WTC11 (cell line): ENCODE measurements at regions not wholly inside any gene's neighbourhood (a gene's known extent, or its start where the extent isn't known, plus 50 kb on each side); places are given as distances from the start of the nearest gene placed in this dataset.
A peak's percentile ranks its signal among the peaks of the same experiment; 100 is the strongest.

Experiments used
- ATAC-seq: fragments of 200-7000 bp; cut with Tn5 transposase; 2 replicates; pipeline ENCODE4 v1.10.0; 2021; ENCODE audit warnings: mild to moderate bottlenecking, moderate library complexity
- CTCF ChIA-PET: fragments of 300-600 bp; sonication (Branson Sonifier 250); formaldehyde crosslinking; loops from one replicate; lab custom pipeline; 2021; ENCODE audit warnings: antibody characterized with exemption; lab: Charles Lee
- POLR2A ChIA-PET: fragments of 350-600 bp; sonication (Branson Sonifier 250); formaldehyde crosslinking; loops from one replicate; lab custom pipeline; 2021; ENCODE audit warnings: antibody characterized with exemption; lab: Charles Lee
- DNase-seq: peaks from one replicate; pipeline ENCODE4 v3.0.0; 2021; ENCODE audit warnings: low spot score
- H3K27ac Mint-ChIP-seq: 2 replicates; pipeline ENCODE4 v1.8.0; 2021; ENCODE audit warnings: mixed read lengths
- H3K27me3 Mint-ChIP-seq: 2 replicates; pipeline ENCODE4 v1.8.0; 2021; ENCODE audit warnings: low read depth, mild to moderate bottlenecking, moderate library complexity, mixed read lengths
- H3K36me3 Mint-ChIP-seq: 2 replicates; pipeline ENCODE4 v1.8.0; 2021; ENCODE audit warnings: mixed read lengths
- H3K4me1 Mint-ChIP-seq: 2 replicates; pipeline ENCODE4 v1.8.0; 2022; ENCODE audit warnings: mixed read lengths
- H3K4me3 Mint-ChIP-seq: 2 replicates; pipeline ENCODE4 v1.8.0; 2021; ENCODE audit warnings: mild to moderate bottlenecking, moderate library complexity, mixed read lengths
- H3K9me3 Mint-ChIP-seq: 2 replicates; pipeline ENCODE4 v1.8.0; 2021; ENCODE audit warnings: mixed read lengths
- CREB1 ChIP-seq: sonication (generic); formaldehyde crosslinking; IDR thresholded peaks from 2 replicates; pipeline ENCODE4 v1.8.0; 2023; ENCODE audit warnings: mild to moderate bottlenecking, missing genetic modification reagents
- GTF2I ChIP-seq: fragments of 250-450 bp; sonication (Bioruptor Pico); conservative IDR thresholded peaks from 2 replicates; pipeline ENCODE4 v1.4.0; 2021; ENCODE audit warnings: mild to moderate bottlenecking
- JAZF1 ChIP-seq: fragments of 250-450 bp; sonication (Bioruptor Pico); IDR thresholded peaks from 2 replicates; pipeline ENCODE4 v1.9.0; 2021; ENCODE audit warnings: moderate library complexity, mild to moderate bottlenecking, inconsistent platforms
- NFATC4 ChIP-seq: fragments of 250-450 bp; sonication (Bioruptor Pico); IDR thresholded peaks from 2 replicates; pipeline ENCODE4 v1.9.0; 2021; ENCODE audit warnings: mild to moderate bottlenecking
- NFYB ChIP-seq: sonication (generic); formaldehyde crosslinking; conservative IDR thresholded peaks from 2 replicates; pipeline ENCODE4 v1.8.0; 2022; ENCODE audit warnings: low read depth, missing genetic modification reagents
- RORB ChIP-seq: fragments of 250-450 bp; sonication (Bioruptor Pico); IDR thresholded peaks from 2 replicates; pipeline ENCODE4 v1.9.0; 2021; ENCODE audit warnings: mild to moderate bottlenecking
- SMAD4 ChIP-seq: sonication (generic); formaldehyde crosslinking; IDR thresholded peaks from 2 replicates; pipeline ENCODE4 v1.8.0; 2022; ENCODE audit warnings: mild to moderate bottlenecking, missing genetic modification reagents
- SP1 ChIP-seq: sonication (generic); formaldehyde crosslinking; conservative IDR thresholded peaks from 2 replicates; pipeline ENCODE4 v1.8.1; 2022; ENCODE audit warnings: missing genetic modification reagents
- TEAD1 ChIP-seq: sonication (generic); formaldehyde crosslinking; IDR thresholded peaks from 2 replicates; pipeline ENCODE4 v1.8.0; 2022; ENCODE audit warnings: mild to moderate bottlenecking, missing genetic modification reagents
- ZNF138 ChIP-seq: sonication (generic); formaldehyde crosslinking; conservative IDR thresholded peaks from 2 replicates; pipeline ENCODE4 v1.8.1; 2022; ENCODE audit warnings: mild to moderate bottlenecking, moderate library complexity, missing genetic modification reagents
- ZNF219 ChIP-seq: sonication (generic); formaldehyde crosslinking; IDR thresholded peaks from 2 replicates; pipeline ENCODE4 v1.8.0; 2023; ENCODE audit warnings: missing genetic modification reagents, mild to moderate bottlenecking, borderline replicate concordance
- ZNF317 ChIP-seq: sonication (generic); formaldehyde crosslinking; IDR thresholded peaks from 2 replicates; pipeline ENCODE4 v1.8.1; 2023; ENCODE audit warnings: low read depth, mild to moderate bottlenecking, moderate library complexity, missing genetic modification reagents, borderline replicate concordance
- ZNF416 ChIP-seq: fragments of 250-450 bp; sonication (Bioruptor Pico); IDR thresholded peaks from 2 replicates; pipeline ENCODE4 v1.9.0; 2021; ENCODE audit warnings: mild to moderate bottlenecking, inconsistent platforms
- TF ChIP-seq, protein P1 (sequence below): sonication (generic); formaldehyde crosslinking; IDR thresholded peaks from 2 replicates; pipeline ENCODE4 v1.8.0; 2022; ENCODE audit warnings: missing genetic modification reagents
- TF ChIP-seq, protein P2 (sequence below): sonication (generic); formaldehyde crosslinking; IDR thresholded peaks from 2 replicates; pipeline ENCODE4 v1.8.1; 2022; ENCODE audit warnings: mild to moderate bottlenecking, missing genetic modification reagents, moderate library complexity, borderline replicate concordance
- TF ChIP-seq, protein P3 (sequence below): fragments of 250-450 bp; sonication (Bioruptor Pico); IDR thresholded peaks from 2 replicates; pipeline ENCODE4 v1.9.0; 2021; ENCODE audit warnings: mild to moderate bottlenecking, borderline replicate concordance
- TF ChIP-seq, protein P4 (sequence below): sonication (generic); formaldehyde crosslinking; IDR thresholded peaks from 2 replicates; pipeline ENCODE4 v1.8.1; 2022; ENCODE audit warnings: missing genetic modification reagents, borderline replicate concordance
- TF ChIP-seq, protein P5 (sequence below): sonication (generic); formaldehyde crosslinking; IDR thresholded peaks from 2 replicates; pipeline ENCODE4 v1.8.0; 2022; ENCODE audit warnings: mild to moderate bottlenecking, missing genetic modification reagents

DNA sequence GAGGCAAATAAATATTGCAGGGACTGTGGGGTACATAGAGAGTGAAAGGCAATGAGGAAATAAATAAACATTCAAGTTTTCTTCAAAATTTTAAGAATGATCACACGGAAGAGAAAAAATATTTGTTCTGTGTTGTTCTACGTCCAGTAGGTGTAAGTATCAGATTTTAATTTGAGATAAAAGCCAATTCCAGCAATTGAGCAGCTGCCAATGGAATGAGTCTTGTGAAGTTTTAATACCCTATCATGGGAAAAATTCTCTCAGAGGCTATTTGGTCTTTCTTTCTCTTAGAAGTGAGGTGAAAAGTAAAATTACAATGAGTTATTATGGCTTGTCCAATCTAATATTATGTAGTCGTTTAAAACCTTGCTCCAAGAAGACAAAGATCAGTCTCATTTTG, 195.7 kb upstream of the CITED2 start (continued):
- TF ChIP-seq ZNF416 (CRISPR knock-in tag), result no peak
- TF ChIP-seq ZNF219 (CRISPR knock-in tag), result no peak
- TF ChIP-seq NFATC4 (CRISPR knock-in tag), result no peak
- TF ChIP-seq, protein P1, sequence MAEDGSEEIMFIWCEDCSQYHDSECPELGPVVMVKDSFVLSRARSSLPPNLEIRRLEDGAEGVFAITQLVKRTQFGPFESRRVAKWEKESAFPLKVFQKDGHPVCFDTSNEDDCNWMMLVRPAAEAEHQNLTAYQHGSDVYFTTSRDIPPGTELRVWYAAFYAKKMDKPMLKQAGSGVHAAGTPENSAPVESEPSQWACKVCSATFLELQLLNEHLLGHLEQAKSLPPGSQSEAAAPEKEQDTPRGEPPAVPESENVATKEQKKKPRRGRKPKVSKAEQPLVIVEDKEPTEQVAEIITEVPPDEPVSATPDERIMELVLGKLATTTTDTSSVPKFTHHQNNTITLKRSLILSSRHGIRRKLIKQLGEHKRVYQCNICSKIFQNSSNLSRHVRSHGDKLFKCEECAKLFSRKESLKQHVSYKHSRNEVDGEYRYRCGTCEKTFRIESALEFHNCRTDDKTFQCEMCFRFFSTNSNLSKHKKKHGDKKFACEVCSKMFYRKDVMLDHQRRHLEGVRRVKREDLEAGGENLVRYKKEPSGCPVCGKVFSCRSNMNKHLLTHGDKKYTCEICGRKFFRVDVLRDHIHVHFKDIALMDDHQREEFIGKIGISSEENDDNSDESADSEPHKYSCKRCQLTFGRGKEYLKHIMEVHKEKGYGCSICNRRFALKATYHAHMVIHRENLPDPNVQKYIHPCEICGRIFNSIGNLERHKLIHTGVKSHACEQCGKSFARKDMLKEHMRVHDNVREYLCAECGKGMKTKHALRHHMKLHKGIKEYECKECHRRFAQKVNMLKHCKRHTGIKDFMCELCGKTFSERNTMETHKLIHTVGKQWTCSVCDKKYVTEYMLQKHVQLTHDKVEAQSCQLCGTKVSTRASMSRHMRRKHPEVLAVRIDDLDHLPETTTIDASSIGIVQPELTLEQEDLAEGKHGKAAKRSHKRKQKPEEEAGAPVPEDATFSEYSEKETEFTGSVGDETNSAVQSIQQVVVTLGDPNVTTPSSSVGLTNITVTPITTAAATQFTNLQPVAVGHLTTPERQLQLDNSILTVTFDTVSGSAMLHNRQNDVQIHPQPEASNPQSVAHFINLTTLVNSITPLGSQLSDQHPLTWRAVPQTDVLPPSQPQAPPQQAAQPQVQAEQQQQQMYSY (CRISPR knock-in tag), result no peak
- TF ChIP-seq, all 79 proteins: peak for 0

DNA sequence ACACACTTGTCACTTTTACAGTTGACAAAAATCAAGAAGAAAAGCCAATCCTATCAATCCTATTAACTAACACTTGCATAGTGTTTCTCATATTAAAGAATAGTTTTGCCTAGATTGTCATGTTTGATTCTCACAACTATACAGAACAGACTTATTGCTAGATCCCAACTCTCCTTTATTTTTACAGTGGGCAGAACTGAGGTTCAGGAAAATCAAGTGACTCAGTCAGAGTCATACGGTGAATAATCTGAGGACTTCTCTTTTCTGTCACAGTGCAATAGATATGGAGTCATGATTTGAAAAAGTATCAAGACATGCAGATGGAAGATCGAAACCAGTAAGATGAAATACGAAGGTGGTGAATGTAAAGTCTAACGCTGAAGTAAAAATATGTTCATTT, 195.1 kb upstream of the CITED2 start:
- H3K4me1 Mint-ChIP-seq, result 0 out of 2 replicates have a peak, but pooled peaks cover 3% of the 10 kb centered on the region
- DNase-seq (no peak), ATAC-seq (no peak)
- TF ChIP-seq, protein P2, sequence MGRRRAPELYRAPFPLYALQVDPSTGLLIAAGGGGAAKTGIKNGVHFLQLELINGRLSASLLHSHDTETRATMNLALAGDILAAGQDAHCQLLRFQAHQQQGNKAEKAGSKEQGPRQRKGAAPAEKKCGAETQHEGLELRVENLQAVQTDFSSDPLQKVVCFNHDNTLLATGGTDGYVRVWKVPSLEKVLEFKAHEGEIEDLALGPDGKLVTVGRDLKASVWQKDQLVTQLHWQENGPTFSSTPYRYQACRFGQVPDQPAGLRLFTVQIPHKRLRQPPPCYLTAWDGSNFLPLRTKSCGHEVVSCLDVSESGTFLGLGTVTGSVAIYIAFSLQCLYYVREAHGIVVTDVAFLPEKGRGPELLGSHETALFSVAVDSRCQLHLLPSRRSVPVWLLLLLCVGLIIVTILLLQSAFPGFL (CRISPR knock-in tag), result no peak
- no peak overlapping the region for H3K4me3 Mint-ChIP-seq
- ChIA-PET POLR2A (no interaction called here), CTCF (no interaction called here)
- H3K36me3 Mint-ChIP-seq, result no peaks in the 10 kb centered on the region
- no peak overlapping the region for H3K27ac Mint-ChIP-seq
- H3K27me3 Mint-ChIP-seq, result no peaks in the 10 kb centered on the region
- peaks cover 9% of the 10 kb centered on the region for H3K9me3 Mint-ChIP-seq

DNA sequence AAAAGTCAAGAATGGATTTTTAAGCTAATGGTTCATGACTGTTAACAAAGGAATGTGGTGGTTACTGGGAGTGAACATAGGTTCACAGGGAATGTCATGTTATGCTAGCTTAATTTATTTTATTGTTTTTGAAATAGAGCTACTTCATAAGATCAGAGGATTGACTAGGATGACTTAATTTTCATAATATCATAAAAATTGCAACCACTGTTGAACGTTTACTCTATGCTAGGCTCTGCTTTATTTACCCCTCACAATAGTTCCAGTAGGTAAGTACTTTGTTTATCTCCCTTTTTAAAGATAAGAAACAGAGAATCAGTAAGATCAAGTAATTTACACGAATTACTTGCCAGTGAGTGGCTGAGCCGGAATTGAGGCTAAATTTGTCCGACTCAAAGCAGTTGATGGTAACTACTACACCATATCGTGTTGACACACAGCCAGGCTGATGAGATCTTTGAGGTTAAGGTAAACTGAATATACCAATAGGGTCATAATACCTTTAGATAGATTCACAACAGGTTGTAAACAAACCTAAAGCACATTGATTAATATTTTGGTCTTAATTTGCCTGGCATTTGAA, 194.6 kb upstream of the CITED2 start:
- Mint-ChIP-seq H3K9me3 (peaks cover 7% of the 10 kb centered on the region), H3K4me1 (0 out of 2 replicates have a peak, but pooled peaks cover 3% of the 10 kb centered on the region), H3K4me3 (no peak overlapping the region), H3K27ac (no peak overlapping the region), H3K36me3 (no peaks in the 10 kb centered on the region), H3K27me3 (no peaks in the 10 kb centered on the region)
- no peak for DNase-seq
- ChIA-PET POLR2A (no interaction called here), CTCF (no interaction called here)
- ATAC-seq, result no peak
- TF ChIP-seq RORB (CRISPR knock-in tag) (0 out of 2 replicates have a peak, but pooled peaks have one; percentile 26), ZNF138 (no peak)
- TF ChIP-seq, all 79 proteins: peak for 1

DNA sequence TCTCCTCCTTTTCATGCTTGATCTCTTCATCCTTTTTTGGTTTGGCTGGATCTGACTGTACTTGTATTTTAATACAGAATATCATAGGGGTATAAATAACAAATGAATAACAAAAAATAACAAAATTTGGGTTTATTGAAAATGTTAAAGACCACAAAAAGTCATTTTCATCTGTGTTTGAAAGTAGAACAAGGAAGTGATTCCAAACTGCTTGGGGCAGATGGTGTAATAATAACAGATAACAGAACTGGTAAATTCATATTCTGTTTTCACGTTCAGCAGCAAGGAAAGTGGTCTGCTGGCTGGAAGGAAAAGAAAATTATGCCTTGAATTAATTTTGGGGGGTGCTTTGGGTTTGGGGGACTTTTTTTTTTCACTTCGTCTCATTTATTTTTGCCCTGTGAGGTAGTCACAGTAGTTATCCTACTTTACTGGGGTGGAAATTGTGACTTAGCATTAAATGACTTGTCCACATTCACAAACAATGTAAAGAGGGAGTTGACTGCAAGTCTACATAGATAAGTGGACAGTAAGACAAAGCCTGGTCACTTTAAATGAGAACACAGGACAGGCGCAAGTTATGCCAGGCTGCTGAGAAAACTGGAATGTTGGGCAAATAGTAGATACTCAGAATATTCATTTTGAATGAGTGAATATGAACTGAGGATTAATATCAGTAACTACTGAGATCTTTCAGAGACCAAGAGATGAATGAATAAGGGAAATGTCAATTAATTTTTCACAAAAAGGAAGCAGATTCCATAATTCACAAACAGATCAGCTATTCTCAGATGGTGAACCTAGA, 193.9 kb upstream of the CITED2 start:
- H3K27me3 Mint-ChIP-seq, result no peaks in the 10 kb centered on the region
- POLR2A ChIA-PET, result no interaction called here
- ATAC-seq, result no peak
- no peaks in the 10 kb centered on the region for H3K36me3 Mint-ChIP-seq
- no peak for DNase-seq
- H3K4me3 Mint-ChIP-seq, result no peak overlapping the region
- no peaks in the 10 kb centered on the region for H3K9me3 Mint-ChIP-seq
- H3K27ac Mint-ChIP-seq, result no peak overlapping the region
- CTCF ChIA-PET, result no interaction called here
- 0 out of 2 replicates have a peak, but pooled peaks cover 3% of the 10 kb centered on the region for H3K4me1 Mint-ChIP-seq
- TF ChIP-seq, protein P3, sequence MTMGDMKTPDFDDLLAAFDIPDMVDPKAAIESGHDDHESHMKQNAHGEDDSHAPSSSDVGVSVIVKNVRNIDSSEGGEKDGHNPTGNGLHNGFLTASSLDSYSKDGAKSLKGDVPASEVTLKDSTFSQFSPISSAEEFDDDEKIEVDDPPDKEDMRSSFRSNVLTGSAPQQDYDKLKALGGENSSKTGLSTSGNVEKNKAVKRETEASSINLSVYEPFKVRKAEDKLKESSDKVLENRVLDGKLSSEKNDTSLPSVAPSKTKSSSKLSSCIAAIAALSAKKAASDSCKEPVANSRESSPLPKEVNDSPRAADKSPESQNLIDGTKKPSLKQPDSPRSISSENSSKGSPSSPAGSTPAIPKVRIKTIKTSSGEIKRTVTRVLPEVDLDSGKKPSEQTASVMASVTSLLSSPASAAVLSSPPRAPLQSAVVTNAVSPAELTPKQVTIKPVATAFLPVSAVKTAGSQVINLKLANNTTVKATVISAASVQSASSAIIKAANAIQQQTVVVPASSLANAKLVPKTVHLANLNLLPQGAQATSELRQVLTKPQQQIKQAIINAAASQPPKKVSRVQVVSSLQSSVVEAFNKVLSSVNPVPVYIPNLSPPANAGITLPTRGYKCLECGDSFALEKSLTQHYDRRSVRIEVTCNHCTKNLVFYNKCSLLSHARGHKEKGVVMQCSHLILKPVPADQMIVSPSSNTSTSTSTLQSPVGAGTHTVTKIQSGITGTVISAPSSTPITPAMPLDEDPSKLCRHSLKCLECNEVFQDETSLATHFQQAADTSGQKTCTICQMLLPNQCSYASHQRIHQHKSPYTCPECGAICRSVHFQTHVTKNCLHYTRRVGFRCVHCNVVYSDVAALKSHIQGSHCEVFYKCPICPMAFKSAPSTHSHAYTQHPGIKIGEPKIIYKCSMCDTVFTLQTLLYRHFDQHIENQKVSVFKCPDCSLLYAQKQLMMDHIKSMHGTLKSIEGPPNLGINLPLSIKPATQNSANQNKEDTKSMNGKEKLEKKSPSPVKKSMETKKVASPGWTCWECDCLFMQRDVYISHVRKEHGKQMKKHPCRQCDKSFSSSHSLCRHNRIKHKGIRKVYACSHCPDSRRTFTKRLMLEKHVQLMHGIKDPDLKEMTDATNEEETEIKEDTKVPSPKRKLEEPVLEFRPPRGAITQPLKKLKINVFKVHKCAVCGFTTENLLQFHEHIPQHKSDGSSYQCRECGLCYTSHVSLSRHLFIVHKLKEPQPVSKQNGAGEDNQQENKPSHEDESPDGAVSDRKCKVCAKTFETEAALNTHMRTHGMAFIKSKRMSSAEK (CRISPR knock-in tag), result no peak
- TF ChIP-seq TEAD1 (no peak), ZNF317 (no peak), NFYB (CRISPR knock-in tag) (no peak), GTF2I (CRISPR knock-in tag) (no peak), CREB1 (CRISPR knock-in tag) (no peak), JAZF1 (CRISPR knock-in tag) (no peak), SMAD4 (CRISPR knock-in tag) (no peak), SP1 (CRISPR knock-in tag) (no peak)
- TF ChIP-seq, protein P4, sequence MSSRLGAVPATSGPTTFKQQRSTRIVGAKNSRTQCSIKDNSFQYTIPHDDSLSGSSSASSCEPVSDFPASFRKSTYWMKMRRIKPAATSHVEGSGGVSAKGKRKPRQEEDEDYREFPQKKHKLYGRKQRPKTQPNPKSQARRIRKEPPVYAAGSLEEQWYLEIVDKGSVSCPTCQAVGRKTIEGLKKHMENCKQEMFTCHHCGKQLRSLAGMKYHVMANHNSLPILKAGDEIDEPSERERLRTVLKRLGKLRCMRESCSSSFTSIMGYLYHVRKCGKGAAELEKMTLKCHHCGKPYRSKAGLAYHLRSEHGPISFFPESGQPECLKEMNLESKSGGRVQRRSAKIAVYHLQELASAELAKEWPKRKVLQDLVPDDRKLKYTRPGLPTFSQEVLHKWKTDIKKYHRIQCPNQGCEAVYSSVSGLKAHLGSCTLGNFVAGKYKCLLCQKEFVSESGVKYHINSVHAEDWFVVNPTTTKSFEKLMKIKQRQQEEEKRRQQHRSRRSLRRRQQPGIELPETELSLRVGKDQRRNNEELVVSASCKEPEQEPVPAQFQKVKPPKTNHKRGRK, result no peak
- TF ChIP-seq, protein P5, sequence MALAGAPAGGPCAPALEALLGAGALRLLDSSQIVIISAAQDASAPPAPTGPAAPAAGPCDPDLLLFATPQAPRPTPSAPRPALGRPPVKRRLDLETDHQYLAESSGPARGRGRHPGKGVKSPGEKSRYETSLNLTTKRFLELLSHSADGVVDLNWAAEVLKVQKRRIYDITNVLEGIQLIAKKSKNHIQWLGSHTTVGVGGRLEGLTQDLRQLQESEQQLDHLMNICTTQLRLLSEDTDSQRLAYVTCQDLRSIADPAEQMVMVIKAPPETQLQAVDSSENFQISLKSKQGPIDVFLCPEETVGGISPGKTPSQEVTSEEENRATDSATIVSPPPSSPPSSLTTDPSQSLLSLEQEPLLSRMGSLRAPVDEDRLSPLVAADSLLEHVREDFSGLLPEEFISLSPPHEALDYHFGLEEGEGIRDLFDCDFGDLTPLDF (CRISPR knock-in tag), result no peak
